GM13977 (cell line): ENCODE measurements at regions not wholly inside any gene's neighbourhood (a gene's known extent, or its start where the extent isn't known, plus 50 kb on each side); places are given as distances from the start of the nearest gene placed in this dataset.
"Not testable (repeated sequence)": the region's sequence is repeated elsewhere in the genome, so short reads cannot be mapped to it uniquely, and the experiment has no call there.

Experiments used
- DNase-seq: peaks from one replicate; pipeline ENCODE4 v3.0.0; 2012; ENCODE audit warnings: low spot score
- in situ Hi-C: fragments of 300-500 bp; cut with MboI; formaldehyde crosslinking; loops from one replicate; pipeline ENCODE4 v1.12.0; 2022; ENCODE audit warnings: low sequenced_read_pairs, low pct_unique_long_range_greater_than_20kb, mixed read lengths, inconsistent platforms; ENCODE audit not compliant: unreplicated experiment
- TF ChIP-seq, protein P1 (sequence below): IDR thresholded peaks from 2 replicates; pipeline ENCODE4 v1.5.1; 2012; ENCODE audit warnings: mild to moderate bottlenecking, control low read depth; ENCODE audit not compliant: insufficient read depth; ENCODE audit errors: extremely low read depth, missing control alignments

DNA sequence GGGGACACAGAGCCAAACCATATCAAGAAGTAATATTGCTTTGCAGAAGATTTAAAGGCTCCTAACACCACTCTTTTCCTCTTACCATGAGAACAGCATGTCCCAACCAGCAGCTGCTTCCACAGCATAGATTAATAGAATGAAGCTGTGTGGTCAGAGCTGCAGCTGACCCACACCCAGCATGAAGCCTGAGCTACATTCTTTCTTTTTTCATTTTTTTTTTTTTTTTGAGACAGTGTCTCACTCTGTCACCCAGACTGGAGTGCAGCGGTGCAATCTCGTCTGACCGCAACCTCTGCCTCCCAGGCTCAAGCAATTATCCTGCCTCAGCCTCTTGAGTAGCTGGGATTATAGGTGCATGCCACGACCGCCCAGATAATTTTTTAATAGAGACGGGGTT is 289.8 kb downstream of the RAD51AP2 start:
- in situ Hi-C loops: no loop called here
- no peak for DNase-seq
- TF ChIP-seq, protein P1, sequence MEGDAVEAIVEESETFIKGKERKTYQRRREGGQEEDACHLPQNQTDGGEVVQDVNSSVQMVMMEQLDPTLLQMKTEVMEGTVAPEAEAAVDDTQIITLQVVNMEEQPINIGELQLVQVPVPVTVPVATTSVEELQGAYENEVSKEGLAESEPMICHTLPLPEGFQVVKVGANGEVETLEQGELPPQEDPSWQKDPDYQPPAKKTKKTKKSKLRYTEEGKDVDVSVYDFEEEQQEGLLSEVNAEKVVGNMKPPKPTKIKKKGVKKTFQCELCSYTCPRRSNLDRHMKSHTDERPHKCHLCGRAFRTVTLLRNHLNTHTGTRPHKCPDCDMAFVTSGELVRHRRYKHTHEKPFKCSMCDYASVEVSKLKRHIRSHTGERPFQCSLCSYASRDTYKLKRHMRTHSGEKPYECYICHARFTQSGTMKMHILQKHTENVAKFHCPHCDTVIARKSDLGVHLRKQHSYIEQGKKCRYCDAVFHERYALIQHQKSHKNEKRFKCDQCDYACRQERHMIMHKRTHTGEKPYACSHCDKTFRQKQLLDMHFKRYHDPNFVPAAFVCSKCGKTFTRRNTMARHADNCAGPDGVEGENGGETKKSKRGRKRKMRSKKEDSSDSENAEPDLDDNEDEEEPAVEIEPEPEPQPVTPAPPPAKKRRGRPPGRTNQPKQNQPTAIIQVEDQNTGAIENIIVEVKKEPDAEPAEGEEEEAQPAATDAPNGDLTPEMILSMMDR: no peak

DNA sequence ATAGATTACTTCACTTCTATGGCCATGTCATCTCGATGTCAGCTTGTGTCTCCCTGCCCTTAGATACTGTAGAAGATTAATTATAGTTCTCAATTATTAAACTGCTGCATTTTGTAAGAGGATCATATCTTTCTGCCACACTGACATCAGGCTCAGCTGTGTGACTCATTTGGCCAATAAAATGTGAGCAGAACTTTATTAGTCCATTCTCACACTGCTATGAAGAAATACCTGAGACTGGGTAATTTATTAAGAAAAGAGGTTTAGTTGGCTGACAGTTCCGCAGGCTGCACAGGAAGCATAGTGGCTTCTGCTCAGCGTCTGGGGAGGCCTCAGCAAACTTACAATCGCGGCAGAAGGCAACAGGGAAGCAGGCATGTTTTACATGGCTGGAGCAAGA is 290.4 kb downstream of the RAD51AP2 start:
- no peak for DNase-seq
- in situ Hi-C loops: no loop called here
- TF ChIP-seq, protein P1: no peak

DNA sequence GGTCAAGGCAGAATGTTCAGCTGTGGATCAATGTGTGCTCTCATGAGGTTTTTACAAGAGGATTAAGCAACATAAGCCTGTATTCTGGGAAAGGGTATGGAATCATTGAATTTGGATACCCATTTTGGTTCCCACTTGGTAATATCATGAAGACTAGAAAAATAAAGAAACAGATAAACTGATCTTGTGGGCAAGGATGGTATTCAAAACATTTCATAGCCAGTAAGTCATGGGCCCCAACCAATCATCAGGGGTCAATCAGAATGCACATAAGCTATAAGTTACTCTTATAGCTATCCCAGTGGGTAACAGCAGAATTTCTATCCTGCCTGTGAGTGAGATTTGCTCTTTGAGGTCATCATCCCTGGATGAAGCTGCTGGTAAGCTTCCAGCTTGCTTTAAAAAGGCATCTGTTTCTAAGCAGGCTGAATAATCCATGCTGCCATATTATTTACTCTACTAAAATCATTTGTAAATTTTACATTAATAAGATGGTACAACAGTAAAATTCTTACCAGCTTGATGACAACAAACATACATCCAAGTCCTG is 291.2 kb downstream of the RAD51AP2 start:
- in situ Hi-C loops: no loop called here
- TF ChIP-seq, protein P1: no peak
- no peak for DNase-seq

DNA sequence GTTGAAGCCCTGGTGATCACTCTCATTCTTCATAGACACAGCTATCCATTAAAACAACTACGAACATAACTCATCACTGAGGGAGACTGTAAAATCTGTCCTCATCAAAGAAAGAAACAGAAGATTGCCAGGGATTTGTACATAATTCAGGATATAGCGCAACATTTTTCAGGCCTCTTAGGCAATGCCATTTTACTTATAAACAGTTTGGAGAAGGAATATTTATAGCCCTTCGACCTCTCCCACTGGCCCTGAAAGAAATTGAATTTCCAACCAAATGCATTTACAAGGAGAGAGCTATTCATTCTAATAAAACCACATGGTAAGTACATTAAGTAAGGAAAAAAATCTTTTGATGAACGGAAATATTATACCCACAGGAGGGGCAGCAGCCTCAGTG is 295.0 kb downstream of the RAD51AP2 start:
- TF ChIP-seq, protein P1: no peak
- DNase-seq: no peak
- in situ Hi-C loops: no loop called here

DNA sequence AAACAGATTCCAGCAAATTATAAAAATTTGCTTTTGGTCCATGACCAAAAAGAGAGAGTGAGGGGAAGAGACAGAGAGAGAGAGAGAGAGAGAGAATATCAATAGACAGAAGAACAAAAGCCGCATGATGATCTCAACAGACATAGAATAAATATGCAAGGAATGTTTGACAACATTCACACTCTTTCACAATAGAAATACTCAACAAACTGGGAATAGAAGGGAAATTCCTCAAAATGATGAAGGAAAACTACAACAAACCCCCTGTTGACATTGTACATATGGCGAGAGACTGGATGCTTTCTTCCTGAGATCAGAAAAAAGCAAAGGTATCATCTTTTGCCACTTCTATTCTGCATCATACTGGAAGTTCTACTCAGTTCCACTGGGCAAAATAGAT is 309.7 kb downstream of the RAD51AP2 start:
- DNase-seq: no peak
- in situ Hi-C loops: no loop called here
- TF ChIP-seq, protein P1: no peak

DNA sequence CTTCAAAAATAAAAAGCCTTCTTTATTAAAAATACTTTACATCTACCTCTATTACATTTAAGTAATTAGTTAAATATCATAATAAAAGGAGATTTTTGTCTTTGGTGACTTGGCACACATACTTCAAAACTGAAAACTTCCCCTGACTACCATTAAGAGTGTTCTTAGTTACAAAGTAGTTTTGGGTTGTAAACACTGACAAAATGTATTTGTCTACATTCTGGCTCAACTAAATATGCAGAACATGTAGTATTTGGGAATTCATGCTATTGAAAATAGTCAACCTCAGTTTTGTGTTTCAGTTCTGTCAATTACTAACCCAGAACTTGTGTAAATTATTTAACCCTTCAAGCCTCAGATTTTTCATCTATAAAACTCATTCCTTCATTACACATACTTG is 311.5 kb downstream of the RAD51AP2 start:
- TF ChIP-seq, protein P1: no peak
- in situ Hi-C loops: no loop called here
- DNase-seq: no peak

DNA sequence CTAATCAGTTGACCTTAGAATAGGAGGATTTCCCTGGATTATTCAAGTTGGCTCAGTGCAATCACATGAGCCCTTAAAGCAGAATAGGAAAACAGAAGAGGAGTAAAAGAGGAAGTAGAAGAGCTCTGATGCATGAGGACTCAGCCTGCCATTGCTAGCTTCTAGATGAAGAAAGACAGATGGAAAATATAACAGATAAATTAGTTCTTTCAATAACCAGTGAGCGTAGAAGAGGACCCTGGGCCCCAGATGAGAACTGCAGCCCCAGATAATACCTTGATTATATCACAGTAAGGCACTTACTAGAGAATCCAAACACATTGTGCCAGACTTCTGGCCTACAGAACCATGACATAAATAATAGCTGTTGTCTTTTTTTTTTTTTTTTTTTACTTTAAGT is 314.0 kb downstream of the RAD51AP2 start:
- in situ Hi-C loops: not testable (repeated sequence)

DNA sequence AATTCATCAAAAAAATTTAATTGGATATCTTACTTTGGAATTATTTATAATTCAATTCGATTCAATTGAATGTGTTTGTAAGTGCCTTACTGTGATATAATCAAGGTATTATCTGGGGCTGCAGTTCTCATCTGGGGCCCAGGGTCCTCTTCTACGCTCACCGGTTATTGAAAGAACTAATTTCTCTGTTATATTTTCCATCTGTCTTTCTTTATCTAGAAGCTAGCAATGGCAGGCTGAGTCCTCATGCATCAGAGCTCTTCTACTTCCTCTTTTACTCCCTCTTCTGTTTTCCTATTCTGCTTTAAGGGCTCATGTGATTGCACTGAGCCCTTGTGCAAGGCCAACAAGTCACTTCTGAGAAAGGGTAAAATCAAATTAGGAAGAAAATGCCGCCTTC is 315.6 kb downstream of the RAD51AP2 start:
- DNase-seq, in situ Hi-C loops: not testable (repeated sequence)

More for the DNA sequence above, 314.0 kb downstream of the RAD51AP2 start:
- not testable (repeated sequence) for DNase-seq
